HL-60 (cell line): ENCODE measurements at regions not wholly inside any gene's neighbourhood (a gene's known extent, or its start where the extent isn't known, plus 50 kb on each side); places are given as distances from the start of the nearest gene placed in this dataset.

ENCODE experiments used
- DNase-seq, 2 experiments: peaks; one replicate each; pipeline ENCODE4 v3.0.0-alpha.2; 2010 to 2020; ENCODE audit warnings: low read depth in 1 of 2, low spot score in 1 of 2
- H3K27ac ChIP-seq: fragments of 250-450 bp; sonication (Bioruptor Pico); replicated peaks from 2 replicates; pipeline ENCODE4 v1.5.1; 2020; ENCODE audit warnings: mild to moderate bottlenecking, moderate library complexity
- H3K27me3 ChIP-seq: fragments of 250-450 bp; sonication (Bioruptor Pico); 2 replicates; pipeline ENCODE4 v1.5.1; 2021; ENCODE audit warnings: mild to moderate bottlenecking, moderate library complexity; ENCODE audit not compliant: insufficient read depth, poor library complexity, severe bottlenecking
- H3K4me3 ChIP-seq: replicated peaks from 2 replicates; pipeline ENCODE4 v1.5.1; 2011; ENCODE audit warnings: mild to moderate bottlenecking, control low read depth, low read length; ENCODE audit not compliant: insufficient read depth
- GABPA ChIP-seq: IDR thresholded peaks from 2 replicates; pipeline ENCODE4 v1.6.1; 2012; ENCODE audit warnings: low read depth
- POLR2AphosphoS5 ChIP-seq: IDR thresholded peaks from 2 replicates; pipeline ENCODE4 v1.6.1; 2012; ENCODE audit warnings: low read depth
- SPI1 ChIP-seq: IDR thresholded peaks from 2 replicates; pipeline ENCODE4 v1.6.1; 2012; ENCODE audit warnings: low read depth, mild to moderate bottlenecking, borderline replicate concordance
- TF ChIP-seq, protein P1 (sequence below): IDR thresholded peaks from one replicate; pipeline ENCODE4 v1.5.1; 2011; ENCODE audit warnings: low read length, control low read depth, inconsistent platforms; ENCODE audit not compliant: insufficient read depth
- TF ChIP-seq, protein P2 (sequence below): IDR thresholded peaks from 2 replicates; pipeline ENCODE4 v1.6.1; 2012; ENCODE audit warnings: low read depth; ENCODE audit not compliant: insufficient replicate concordance

GRCh38 chr20:51159981-51160380, 137.1 kb upstream of the KCNG1 start:
- Histone ChIP-seq H3K4me3 (no peak overlapping the region), H3K27ac (no peak overlapping the region), H3K27me3 (no peaks in the 10 kb centered on the region)
- DNase-seq = no peak
- TF ChIP-seq, protein P1, sequence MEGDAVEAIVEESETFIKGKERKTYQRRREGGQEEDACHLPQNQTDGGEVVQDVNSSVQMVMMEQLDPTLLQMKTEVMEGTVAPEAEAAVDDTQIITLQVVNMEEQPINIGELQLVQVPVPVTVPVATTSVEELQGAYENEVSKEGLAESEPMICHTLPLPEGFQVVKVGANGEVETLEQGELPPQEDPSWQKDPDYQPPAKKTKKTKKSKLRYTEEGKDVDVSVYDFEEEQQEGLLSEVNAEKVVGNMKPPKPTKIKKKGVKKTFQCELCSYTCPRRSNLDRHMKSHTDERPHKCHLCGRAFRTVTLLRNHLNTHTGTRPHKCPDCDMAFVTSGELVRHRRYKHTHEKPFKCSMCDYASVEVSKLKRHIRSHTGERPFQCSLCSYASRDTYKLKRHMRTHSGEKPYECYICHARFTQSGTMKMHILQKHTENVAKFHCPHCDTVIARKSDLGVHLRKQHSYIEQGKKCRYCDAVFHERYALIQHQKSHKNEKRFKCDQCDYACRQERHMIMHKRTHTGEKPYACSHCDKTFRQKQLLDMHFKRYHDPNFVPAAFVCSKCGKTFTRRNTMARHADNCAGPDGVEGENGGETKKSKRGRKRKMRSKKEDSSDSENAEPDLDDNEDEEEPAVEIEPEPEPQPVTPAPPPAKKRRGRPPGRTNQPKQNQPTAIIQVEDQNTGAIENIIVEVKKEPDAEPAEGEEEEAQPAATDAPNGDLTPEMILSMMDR = no peak
- TF ChIP-seq, protein P2, sequence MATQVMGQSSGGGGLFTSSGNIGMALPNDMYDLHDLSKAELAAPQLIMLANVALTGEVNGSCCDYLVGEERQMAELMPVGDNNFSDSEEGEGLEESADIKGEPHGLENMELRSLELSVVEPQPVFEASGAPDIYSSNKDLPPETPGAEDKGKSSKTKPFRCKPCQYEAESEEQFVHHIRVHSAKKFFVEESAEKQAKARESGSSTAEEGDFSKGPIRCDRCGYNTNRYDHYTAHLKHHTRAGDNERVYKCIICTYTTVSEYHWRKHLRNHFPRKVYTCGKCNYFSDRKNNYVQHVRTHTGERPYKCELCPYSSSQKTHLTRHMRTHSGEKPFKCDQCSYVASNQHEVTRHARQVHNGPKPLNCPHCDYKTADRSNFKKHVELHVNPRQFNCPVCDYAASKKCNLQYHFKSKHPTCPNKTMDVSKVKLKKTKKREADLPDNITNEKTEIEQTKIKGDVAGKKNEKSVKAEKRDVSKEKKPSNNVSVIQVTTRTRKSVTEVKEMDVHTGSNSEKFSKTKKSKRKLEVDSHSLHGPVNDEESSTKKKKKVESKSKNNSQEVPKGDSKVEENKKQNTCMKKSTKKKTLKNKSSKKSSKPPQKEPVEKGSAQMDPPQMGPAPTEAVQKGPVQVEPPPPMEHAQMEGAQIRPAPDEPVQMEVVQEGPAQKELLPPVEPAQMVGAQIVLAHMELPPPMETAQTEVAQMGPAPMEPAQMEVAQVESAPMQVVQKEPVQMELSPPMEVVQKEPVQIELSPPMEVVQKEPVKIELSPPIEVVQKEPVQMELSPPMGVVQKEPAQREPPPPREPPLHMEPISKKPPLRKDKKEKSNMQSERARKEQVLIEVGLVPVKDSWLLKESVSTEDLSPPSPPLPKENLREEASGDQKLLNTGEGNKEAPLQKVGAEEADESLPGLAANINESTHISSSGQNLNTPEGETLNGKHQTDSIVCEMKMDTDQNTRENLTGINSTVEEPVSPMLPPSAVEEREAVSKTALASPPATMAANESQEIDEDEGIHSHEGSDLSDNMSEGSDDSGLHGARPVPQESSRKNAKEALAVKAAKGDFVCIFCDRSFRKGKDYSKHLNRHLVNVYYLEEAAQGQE = no peak
- TF ChIP-seq SPI1 (no peak), POLR2AphosphoS5 (no peak), GABPA (no peak)

- no peak overlapping the region for H3K4me3 ChIP-seq
- DNase-seq = no peak
- no peaks in the 10 kb centered on the region for H3K27me3 ChIP-seq
- no peak for TF ChIP-seq POLR2AphosphoS5
- TF ChIP-seq, protein P2 = no peak
- TF ChIP-seq SPI1 = no peak
- TF ChIP-seq, protein P1 = no peak
- TF ChIP-seq GABPA = no peak
- H3K27ac ChIP-seq = no peak overlapping the region
Observed at GRCh38 chr20:51159303-51159702, 136.4 kb upstream of the KCNG1 start.

DNA sequence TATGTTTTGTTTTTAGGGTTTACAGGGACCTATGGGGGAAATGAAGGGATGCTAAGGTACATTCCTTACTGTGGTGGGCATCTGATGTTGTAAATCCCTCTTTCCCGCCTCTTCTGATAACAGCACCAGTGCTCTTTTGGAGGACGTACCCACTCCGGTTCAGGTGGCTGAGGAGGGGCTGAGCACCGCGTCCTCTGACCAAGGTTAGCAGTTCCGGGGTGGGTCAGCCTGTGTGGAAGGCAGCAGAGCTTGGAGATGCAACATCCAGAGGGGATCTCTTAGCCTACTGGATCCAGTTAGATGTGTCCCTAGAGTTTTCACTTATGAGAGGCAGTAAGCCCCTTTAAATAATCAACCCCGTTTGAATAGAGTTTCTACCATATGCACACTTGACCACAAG, 135.3 kb upstream of the KCNG1 start:
- no peak overlapping the region for H3K4me3 ChIP-seq

More for the DNA sequence above, 135.3 kb upstream of the KCNG1 start:
- H3K27me3 ChIP-seq = no peaks in the 10 kb centered on the region
- no peak overlapping the region for H3K27ac ChIP-seq
- no peak for TF ChIP-seq GABPA
- TF ChIP-seq POLR2AphosphoS5 = no peak
- TF ChIP-seq, protein P2 = no peak
- TF ChIP-seq, protein P1 = no peak
- no peak for TF ChIP-seq SPI1
- no peak for DNase-seq
